HG03196 (cell line): ENCODE measurements at regions not wholly inside any gene's neighbourhood (a gene's known extent, or its start where the extent isn't known, plus 50 kb on each side); places are given as distances from the start of the nearest gene placed in this dataset.

Source experiments
- ATAC-seq: cut with Tn5 transposase; IDR thresholded peaks from one replicate; pipeline ENCODE4 v1.9.1; 2021; ENCODE audit not compliant: unreplicated experiment

DNA sequence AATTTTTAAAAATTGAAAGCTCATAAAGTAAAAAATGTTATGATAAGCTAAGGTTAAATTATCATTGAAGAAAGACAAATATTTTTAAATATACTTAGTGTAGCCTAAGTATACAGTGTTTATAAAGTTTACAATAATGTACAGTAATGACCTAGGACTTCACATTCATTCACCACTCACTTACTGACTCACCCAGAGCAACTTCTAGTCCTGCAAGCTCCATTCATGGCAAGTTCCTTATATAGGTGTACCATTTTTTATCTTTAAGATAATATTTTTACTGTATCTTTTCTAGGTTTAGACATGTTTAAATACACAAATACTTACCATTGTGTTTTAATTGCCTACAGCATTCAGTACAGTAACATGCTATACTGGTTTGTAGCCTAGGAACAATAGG, 112.3 kb upstream of the RADX start:
- no peak for ATAC-seq

DNA sequence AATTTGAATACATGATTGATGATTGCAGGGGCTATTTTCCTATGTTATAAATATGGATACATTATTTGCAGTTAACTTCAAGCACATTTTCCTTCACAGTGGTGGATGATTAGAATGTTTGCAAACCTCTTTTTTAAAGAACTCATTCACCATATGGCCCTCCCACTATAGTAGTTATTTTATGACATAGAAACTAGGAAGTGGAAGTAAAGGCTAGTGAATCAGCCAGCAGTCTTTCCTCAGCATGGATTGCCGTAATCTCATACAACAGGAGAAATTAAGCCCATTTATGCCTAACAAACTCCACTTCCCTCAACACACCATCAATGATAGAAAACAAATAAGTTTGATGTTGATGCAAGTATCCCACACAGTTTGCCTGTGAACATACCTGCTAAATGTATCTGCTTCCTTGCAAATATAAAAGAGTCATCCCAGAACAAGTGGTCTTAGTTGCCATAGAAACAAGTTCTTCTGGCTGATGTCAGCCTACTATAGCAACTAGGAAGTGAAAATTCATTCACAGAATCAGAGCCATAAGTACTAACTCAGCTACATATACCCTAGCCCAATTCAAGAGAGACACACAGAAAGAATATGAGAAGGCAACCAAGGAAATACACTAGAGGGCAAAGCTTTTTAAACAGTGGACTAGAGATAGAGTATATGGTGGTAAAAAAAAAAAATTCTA, 100.9 kb upstream of the RADX start:
- ATAC-seq = no peak
